Left forelimb (tissue), 1 donor: ENCODE measurements at regions not wholly inside any gene's neighbourhood (a gene's known extent, or its start where the extent isn't known, plus 50 kb on each side); places are given as distances from the start of the nearest gene placed in this dataset.
"Not testable (repeated sequence)": the region's sequence is repeated elsewhere in the genome, so short reads cannot be mapped to it uniquely, and the experiment has no call there.

Source experiments
- DNase-seq: peaks from one replicate; pipeline ENCODE4 v3.0.0-alpha.2; 2018; ENCODE audit warnings: low spot score

DNA sequence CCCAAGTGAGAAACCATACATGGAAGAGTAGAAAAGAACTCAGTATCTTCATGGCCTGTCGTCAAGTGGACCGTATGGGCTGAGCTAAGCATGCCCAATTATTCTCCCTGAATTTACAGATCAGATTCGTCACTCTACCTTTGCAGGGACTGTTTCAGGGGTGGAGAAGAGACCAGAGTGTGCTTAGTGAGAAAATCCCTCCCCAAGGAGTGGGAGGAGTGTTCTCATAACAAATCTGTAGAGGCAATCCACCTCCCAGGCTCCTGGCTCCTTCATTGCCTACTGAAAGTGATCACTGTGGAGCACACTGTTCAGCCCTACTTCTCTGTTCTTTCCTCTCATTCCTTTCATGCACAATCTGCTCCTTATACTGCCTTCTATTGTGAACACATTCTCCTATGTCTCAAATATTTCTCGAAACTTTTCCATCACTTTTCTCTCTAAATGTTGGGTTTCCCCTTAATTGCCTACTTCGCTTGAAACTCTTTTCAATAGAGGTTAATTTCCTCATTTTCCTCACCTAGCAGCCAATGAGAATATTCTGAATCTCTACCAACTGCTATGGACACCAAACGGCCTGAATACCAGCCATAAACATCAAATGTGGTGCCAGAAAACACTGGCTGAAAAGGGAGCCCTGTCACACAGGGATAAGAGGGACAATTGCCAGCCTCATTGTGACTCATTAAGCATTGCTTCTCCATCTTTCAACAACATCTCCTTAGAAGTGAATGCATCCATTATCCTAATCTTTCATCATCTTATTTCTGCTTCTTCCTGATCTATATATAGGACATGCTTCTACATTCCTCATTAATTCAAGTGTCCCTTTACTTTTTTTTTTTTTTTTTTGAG, 398.3 kb downstream of the UTRN start:
- no peak for DNase-seq

DNA sequence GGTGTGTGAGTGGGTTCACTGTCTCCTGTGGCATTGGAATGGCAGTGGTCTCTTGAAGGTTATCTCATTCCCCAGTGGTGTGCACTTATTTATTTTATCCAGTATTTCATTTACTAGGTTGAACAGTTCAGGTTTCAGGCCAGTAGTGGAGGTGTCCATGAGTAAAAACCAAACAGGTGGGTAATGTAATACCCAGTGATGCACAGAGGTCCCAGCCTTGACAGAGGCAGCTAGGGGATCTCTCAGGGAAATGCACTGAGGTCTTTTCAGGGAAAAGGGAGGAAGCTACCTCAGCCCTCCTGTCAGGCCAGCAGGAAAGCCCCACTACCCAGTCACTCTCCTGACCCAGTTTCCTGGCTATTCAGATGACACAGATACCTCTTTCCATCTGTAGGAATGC, 403.6 kb downstream of the UTRN start:
- no peak for DNase-seq

DNA sequence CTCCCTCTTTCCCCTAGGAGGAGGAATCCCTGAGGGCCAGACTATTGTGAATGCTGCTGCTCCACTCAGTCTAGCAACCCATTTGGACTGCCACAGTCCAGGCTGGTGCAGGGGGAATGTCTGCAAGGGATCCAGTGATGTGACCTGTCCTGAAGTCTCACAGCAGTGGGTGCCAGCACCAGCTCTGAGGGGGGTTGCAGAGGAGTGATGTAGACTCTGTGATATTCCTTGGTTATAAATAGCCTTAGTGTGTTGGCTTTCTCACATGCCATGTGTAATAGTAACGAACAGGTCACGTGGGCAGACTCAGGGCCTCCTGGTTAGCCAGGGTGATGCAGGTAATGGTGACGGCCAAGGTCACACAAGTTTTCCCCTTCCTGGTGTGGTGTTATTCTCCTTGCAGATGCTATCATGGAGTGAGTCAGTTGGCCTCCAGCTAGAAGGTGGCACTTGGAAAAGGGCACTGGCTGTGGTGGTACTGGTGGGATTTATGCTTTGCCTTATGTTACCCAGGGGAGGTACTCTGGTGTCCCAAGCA, 404.4 kb downstream of the UTRN start:
- no peak for DNase-seq

DNA sequence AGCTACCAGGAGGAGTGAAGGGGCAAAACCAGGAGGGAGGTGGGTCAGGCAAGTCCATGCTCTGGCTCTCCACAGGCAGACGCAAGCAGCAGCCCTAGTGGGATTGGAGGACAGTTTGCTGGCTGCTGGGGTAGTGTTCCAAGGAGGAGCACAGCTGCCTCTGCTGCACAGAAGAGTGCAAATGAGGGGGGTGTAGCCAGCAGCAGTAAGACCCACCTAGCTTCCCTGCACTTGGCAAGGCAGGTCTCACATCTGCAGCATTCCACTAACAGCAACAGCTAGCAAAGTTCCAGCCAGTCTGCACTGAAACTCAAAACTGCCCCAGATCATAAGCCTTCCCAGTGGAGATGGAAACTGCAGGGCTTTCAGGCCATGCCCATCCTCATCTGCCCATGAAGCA, 405.0 kb downstream of the UTRN start:
- peak; percentile 70 for DNase-seq

DNA sequence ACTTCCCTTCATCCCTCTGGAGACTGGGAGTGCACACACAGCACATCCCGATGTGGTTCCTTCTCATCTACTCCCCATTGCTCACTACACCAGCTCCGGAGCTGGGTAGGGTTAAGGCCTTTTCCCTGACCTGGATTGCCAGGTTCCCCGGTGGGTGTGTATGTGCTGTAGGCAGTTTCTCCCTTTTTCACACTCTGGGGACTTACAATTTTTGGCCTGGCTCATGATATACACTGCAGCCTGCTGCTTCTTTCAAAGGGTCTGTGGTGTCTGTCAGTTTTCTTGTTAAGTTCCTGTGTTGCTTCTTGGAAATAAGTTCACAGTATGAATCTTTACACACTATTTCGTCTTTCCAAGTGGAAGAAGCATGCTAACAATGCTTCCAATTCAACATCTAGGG, 405.5 kb downstream of the UTRN start:
- DNase-seq = no peak

DNA sequence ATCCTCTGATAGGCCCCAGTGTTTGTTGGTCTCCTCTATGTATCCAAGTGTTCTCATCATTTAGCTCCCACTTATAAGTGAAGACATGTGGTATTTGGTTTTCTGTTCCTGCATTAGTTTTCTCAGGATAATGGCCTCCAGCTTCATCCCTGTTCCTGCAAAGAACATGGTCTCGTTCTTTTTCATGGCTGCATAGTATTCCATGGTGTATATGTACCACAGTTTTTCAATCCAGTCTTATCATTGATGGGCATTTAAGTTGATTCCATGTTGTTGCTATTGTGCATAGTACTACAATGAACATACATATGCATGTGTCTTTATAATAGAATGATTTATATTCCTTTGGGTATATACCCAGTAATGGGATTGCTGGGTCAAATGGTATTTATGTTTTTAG, 406.9 kb downstream of the UTRN start:
- not testable (repeated sequence) for DNase-seq

DNA sequence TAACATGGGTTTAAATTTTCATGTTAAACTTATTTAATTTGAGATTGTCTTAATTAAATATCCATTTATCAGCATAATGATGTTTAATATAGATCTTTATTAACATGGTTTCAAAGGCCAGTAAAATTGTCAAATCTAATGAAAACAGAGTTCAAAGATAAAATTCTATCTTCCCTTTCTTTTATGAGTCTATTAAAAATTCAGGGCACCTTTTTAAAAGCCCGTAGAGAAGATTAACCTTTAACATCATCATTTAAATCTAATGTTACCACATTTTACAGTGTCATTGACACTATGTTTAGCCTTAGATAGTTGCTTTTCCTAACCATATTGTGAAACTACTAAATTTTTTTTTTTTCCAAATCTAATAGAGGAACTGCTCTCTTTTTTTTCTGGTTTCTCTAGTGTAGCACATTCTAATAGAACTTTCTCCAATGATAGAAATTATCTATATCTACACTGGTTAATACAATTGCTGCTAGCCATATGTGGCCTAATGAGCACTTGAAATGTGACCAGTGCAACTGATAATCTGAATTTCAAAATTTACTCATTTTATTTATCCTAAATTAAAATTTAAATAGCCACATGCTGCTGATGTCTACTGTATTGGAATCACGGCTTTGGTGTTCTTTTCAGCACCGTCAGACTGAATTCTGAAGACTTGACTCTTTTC, 410.9 kb downstream of the UTRN start:
- DNase-seq = no peak

DNA sequence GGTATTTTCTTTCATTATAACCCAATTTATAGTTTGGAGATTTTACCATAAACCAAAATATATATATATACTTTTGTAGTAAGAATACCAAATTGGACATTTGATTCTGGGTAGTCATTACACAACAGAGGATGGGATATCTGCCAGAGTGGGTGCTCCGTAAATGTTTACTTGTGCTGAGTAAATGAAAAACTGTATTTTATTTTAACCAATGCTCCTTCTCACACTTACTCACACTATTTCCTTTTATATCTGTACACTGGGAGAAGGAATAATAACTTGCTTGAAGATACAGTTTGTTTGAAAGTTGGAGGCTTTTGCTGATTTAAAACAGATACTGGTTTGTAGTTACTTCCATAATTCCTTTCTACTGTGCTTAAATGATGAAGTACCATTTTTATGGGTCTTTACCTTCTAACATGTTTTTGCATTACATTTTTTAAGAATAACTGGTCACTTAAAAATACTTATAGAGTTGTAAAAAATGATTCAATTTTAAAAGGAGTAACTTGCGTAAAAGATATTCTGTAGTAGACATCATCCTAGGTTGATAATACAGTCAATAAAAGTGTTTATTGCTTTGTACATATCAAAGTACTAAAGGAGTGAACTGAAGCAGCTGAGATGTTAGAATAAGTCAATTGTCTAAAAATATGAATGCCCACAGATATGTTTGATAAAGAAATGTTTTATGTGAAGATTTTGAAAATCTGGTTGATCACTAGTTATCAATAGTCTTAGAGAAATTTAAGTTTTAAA, 411.7 kb downstream of the UTRN start:
- no peak for DNase-seq

DNA sequence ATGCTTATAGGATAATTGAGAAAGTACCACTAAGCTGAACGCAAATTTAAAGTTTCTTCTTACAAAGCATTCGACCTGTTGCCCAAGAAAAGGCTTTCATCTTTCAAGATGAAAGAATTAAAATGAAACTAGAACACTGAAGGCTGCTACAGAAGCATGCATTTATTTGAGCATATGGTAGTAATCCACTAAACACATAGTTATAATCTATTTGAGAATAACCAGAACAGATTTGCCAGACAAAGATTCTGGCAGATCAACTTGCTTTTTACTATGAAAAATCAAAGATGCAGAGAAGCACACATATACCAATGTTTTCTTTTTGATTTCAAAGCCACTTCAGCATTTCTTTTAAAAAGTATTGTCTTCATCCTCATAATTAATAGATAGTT, 412.2 kb downstream of the UTRN start:
- no peak for DNase-seq

DNA sequence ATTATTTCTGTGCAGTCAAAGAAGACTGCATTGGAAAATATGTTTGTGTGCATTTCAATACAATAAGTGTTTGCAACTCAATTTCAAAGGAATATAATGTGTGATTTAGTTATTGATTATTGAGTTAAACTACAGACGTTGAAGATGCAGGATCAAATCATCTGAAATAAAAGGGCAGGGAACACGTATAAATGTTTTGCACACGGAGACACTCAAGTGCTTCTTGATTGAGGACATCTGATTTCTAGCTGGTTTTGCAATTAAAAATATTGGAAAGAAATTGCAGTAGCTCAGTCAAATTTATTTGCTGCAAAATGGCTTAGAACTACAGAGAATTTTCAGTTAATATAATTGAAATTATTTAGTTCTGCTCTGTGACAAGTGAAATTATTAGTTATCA, 412.7 kb downstream of the UTRN start:
- no peak for DNase-seq

DNA sequence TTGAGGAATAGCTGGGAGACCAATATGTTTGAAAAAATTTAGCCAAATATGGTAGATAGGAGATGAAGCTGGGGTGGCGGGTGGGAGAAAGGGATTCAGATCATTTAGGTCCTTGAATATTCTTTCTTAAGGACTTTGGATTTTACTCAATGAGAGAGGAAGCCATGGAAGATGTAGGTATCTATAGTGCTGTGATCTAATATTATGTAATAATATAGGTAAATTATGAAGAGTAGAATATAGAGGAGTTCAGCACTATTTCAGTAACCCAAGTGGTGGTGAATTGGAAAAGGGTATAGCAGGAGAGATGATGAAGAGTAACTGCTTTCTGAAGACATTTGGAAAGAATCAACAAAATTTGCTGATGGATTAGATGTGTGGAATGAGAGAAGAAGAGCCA, 417.6 kb downstream of the UTRN start:
- DNase-seq = no peak

DNA sequence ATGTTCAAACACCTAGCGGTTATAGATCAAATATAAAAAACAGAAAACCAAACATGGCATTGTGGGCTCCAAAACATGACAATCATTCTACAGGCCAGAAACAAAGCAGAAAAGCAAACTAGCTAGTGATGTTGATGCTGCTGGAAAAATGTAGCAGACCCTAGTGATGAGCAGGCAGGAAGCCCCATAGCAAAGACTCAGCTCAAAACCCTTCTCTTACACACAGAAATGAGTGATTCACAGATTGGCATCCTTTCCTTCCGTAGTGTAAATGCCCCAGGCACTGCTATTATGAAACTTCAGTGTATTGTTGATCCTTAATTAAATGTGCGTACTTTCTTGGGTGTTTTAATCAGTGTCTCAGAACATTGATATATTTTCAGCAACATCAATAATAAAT, 425.1 kb downstream of the UTRN start:
- DNase-seq = no peak

DNA sequence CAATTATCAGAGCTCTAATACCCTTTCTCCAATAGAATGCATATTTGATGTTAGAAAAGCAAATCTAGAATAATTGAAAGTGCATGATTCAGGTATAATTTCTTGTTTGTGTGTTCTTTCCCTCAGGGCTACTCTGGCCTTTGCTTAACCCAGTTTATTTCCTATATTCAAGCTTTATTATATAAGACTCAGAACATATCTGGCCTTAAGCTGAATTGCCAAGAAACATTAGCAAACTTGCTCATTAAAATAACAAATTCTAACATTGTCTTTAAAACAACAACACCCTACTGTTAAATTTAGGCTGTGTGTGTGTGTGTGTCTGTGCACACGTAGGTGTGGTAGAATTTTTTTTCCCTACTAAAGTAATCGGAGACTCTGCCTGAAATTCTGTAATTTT, 426.5 kb downstream of the UTRN start:
- DNase-seq = no peak

DNA sequence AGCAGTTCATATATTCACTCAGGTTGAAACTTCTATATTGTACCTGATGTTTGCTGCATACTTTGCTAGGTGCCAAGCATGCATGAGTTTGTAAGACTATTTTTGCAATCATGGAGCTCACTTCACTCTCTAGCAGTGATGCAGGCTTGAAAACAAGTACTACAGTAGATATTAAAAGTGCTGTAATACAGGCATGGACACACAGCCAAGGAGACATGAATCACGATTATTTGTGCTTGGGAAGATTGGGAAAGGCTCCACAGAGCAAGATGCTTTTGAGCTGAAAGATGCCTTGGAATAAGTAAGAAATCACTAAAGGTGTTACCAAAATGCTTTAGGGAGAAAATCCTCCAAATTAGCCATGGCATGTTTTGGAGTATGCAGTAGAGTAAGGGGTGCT, 427.4 kb downstream of the UTRN start:
- no peak for DNase-seq

DNA sequence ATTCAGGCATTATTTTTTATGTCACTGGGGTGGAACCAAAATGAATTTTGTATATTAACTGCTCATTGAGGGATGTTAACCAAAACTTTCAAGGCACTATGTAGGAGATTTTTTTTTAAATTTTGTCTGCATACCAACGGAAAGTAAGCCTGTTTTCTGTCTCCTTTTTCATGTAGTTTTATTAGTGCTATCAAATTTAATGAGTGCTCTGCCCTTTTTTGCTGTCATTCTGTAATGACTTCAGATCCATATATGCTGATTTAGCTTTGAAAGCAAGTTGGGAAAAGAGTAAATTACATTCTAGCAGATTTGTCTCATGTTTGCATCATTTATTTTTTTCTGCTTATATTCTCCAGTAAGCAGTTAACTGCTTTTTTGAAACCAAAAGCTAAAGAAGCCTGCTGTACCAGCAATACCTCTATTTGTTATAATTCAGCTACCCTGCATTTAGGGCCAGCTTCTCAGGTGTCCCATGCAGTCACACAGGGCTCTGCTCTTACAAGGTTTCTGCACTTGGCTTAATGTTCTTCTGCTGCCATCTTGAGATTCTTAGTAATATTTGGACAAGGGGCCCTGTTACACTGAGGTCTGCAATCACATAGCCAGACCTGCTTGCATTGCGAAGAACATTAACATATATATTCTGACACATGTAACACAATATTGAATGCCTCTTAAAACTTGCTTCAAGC, 429.0 kb downstream of the UTRN start:
- DNase-seq = no peak

DNA sequence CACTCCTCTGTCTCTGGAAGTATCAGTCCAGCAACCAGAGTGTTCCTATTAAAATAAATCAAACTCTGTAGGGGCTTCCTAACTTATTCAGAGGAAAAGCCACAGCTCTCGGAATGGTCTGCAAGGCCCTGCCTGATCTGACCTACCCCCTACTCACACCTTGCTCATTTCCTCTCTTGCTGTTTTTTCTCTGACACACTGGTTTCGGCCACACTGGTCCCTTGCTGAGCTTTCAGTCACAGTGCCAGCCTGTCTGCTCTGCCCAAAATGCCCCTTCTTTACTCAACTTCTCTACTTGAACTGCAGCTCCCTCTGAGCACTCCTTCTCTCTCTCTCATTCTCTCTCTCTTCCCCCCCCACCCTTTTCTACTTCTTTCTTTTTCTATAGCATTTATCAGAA, 430.2 kb downstream of the UTRN start:
- DNase-seq = no peak

DNA sequence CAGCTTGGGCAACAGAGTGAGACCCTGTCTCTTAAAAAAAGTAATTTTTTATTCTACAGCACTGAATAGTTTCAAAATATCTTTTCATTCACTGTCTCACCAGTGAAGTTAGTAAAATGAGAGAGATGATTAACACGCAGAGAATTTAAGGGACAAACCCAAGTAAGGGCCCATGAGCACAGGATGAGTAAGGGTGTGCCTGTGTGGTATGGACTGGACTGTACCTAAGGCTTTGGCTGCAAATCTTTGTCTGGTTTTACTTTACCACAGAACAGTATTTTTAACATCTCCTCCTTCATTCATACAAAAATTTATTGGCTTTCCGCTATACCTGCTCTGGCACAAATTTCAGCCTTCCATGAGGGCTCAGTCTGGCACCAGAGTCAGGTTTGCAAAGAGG, 433.3 kb downstream of the UTRN start:
- DNase-seq = no peak

DNA sequence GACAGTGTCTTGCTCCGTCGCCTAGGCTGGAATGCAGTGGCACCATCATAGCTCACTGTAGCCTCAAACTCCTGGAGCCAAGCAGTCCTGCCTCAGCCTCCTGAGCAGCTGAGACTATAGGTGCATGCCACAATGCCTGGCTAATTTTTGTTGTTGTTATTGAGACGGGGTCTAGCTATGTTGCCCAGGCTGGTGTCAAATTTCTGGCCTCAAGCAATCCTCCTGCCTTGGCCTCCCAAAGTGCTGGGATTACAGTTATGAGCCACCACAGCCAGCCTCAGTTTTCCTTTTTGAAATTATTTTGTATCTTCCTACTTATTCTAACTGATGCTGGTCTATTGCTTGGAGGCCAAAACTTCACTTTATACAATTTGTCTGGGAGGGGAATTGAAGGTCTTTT, 436.1 kb downstream of the UTRN start:
- no peak for DNase-seq

DNA sequence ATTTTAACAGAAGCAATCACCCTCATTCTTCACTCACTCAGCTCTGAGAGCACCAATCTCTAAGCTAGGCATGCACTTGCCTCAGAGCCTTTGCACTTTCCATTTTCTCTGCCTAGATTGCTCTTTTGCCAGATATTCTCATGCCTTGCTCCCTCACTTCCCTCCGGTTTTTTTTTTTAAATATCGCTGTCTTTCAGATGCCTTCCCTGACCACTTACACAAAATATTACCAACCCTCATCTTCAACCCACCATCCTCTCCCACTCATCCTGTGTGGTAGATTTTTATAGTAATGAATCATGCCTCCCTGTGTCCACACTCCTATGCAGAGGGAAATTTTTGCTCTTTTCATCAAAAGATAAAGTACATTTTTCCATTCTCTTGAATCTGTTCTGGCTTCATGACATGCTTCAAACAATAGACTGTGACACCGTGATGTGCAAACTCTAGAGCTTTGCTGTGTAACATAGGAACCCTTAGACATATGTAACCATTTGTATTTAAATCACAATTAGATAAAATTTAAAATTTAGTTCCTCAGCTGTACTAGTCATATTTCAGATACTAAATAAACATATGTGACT, 437.1 kb downstream of the UTRN start:
- DNase-seq = no peak

DNA sequence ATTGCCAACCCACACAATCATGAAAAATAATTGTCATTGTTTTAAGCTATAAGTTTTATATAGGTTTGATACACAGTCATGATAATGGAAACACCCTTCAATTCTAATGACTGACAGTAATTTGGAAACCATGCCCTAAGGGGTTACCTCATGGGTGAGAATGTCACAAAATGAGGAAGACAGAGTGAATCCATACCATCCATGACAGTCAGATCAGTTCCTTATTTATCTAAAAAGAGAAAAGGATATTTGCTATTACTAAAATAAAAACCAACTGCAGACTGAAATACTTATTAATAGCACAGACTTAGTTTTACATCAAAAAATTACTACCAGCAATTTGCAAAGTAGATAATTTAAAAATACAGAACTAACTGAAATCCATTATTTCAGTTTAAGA, 437.8 kb downstream of the UTRN start:
- no peak for DNase-seq

DNA sequence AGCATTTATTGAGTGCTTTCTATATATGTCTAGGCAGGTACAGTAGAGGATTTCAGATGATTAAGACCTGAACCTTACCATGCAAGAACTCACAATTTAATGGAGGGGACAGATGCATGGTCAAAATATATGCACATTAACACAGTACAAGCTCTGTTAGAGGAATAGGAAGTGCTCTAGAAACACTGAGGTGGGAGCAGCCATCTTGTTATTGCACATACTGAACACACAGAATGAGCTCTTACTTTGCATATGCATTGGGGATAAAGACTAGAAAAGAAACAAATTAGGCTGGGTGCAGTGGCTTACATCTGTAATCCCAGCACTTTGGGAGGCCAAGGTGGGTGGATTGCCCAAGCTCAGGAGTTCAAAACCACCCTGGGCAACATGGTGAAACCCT, 438.3 kb downstream of the UTRN start:
- DNase-seq = no peak

DNA sequence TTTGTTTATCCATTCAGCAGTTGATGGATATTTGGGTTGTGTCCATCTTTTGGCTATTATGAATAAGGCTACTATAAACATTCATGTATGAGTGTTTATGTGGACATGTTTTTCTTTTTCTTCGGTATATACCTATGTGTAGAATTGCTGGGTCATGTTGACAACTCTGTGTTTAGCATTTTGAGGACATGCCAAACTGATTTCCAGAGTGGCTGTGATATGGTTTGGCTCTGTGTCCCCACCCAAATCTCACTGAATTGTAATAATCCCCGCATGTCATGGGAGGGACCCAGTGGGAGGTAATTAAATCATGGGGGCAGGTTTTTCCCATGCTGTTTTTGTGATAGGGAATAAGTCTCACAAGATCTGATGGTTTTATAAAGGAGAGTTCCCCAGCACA, 439.7 kb downstream of the UTRN start:
- no peak for DNase-seq
